GM21825 (cell line): ENCODE measurements at regions not wholly inside any gene's neighbourhood (a gene's known extent, or its start where the extent isn't known, plus 50 kb on each side); places are given as distances from the start of the nearest gene placed in this dataset.
"Not testable (repeated sequence)": the region's sequence is repeated elsewhere in the genome, so short reads cannot be mapped to it uniquely, and the experiment has no call there.

Source experiments
- ATAC-seq: cut with Tn5 transposase; IDR thresholded peaks from one replicate; pipeline ENCODE4 v1.9.1; 2021; ENCODE audit warnings: mild to moderate bottlenecking, moderate library complexity; ENCODE audit not compliant: unreplicated experiment

- peak; percentile 84 for ATAC-seq
Measured at GRCh38 chr6:139736325-139736906, 362.0 kb upstream of the CITED2 start.

- ATAC-seq = no peak
Measured at GRCh38 chr6:139732451-139732850, 358.0 kb upstream of the CITED2 start.

- ATAC-seq = no peak
Measured at GRCh38 chr6:139730340-139730974, 356.0 kb upstream of the CITED2 start.

GRCh38 chr6:139728876-139729427 lies 354.5 kb upstream of the CITED2 start:
- ATAC-seq = no peak

- not testable (repeated sequence) for ATAC-seq
Measured at GRCh38 chr6:139726272-139726671, 351.8 kb upstream of the CITED2 start.

GRCh38 chr6:139722530-139722929 lies 348.1 kb upstream of the CITED2 start:
- no peak for ATAC-seq

GRCh38 chr6:139721954-139722353 lies 347.5 kb upstream of the CITED2 start:
- no peak for ATAC-seq

- no peak for ATAC-seq
Measured at GRCh38 chr6:139713900-139714506, 339.6 kb upstream of the CITED2 start.

- ATAC-seq = no peak
Measured at GRCh38 chr6:139713424-139713823, 339.0 kb upstream of the CITED2 start.

GRCh38 chr6:139712830-139713229 lies 338.4 kb upstream of the CITED2 start:
- no peak for ATAC-seq

GRCh38 chr6:139711804-139712585 lies 337.5 kb upstream of the CITED2 start:
- no peak for ATAC-seq

GRCh38 chr6:139710556-139710955 lies 336.1 kb upstream of the CITED2 start:
- ATAC-seq = no peak

- no peak for ATAC-seq
Measured at GRCh38 chr6:139708337-139709199, 334.1 kb upstream of the CITED2 start.

- no peak for ATAC-seq
Measured at GRCh38 chr6:139706912-139707311, 332.5 kb upstream of the CITED2 start.

- no peak for ATAC-seq
Measured at GRCh38 chr6:139705284-139705683, 330.8 kb upstream of the CITED2 start.

GRCh38 chr6:139703780-139704179 lies 329.3 kb upstream of the CITED2 start:
- ATAC-seq = no peak

- no peak for ATAC-seq
Measured at GRCh38 chr6:139702706-139703105, 328.3 kb upstream of the CITED2 start.

- no peak for ATAC-seq
Measured at GRCh38 chr6:139701695-139702094, 327.2 kb upstream of the CITED2 start.

GRCh38 chr6:139701003-139701402 lies 326.6 kb upstream of the CITED2 start:
- ATAC-seq = no peak

- no peak for ATAC-seq
Measured at GRCh38 chr6:139699911-139700310, 325.5 kb upstream of the CITED2 start.
